ENCODE measurements at regions not wholly inside any gene's neighbourhood (a gene's known extent, or its start where the extent isn't known, plus 50 kb on each side); places are given as distances from the start of the nearest gene placed in this dataset.

GRCh38 chr15:48031466-48031865 is 89.3 kb upstream of the SLC24A5 start:
- TF ChIP-seq, protein P1, sequence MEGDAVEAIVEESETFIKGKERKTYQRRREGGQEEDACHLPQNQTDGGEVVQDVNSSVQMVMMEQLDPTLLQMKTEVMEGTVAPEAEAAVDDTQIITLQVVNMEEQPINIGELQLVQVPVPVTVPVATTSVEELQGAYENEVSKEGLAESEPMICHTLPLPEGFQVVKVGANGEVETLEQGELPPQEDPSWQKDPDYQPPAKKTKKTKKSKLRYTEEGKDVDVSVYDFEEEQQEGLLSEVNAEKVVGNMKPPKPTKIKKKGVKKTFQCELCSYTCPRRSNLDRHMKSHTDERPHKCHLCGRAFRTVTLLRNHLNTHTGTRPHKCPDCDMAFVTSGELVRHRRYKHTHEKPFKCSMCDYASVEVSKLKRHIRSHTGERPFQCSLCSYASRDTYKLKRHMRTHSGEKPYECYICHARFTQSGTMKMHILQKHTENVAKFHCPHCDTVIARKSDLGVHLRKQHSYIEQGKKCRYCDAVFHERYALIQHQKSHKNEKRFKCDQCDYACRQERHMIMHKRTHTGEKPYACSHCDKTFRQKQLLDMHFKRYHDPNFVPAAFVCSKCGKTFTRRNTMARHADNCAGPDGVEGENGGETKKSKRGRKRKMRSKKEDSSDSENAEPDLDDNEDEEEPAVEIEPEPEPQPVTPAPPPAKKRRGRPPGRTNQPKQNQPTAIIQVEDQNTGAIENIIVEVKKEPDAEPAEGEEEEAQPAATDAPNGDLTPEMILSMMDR (IDR thresholded peaks at IDR 0.05) = no peak
- no peak for TF ChIP-seq EP300 (IDR thresholded peaks at IDR 0.05)
- TF ChIP-seq POLR2A (IDR thresholded peaks at IDR 0.05) = no peak

All from ovary (tissue), 3 donors.